Neural progenitor cell (in vitro differentiated cells): ENCODE measurements at regions not wholly inside any gene's neighbourhood (a gene's known extent, or its start where the extent isn't known, plus 50 kb on each side); places are given as distances from the start of the nearest gene placed in this dataset.
A peak's percentile ranks its signal among the peaks of the same experiment; 100 is the strongest.

Source experiments
- DNase-seq: peaks from one replicate; pipeline ENCODE4 v3.0.0-alpha.2; 2016; ENCODE audit warnings: low spot score
- H2AFZ ChIP-seq: fragments of 200-600 bp; sonication (generic); replicated peaks from 2 replicates; pipeline ENCODE4 v1.6.1; 2016; ENCODE audit warnings: antibody characterized with exemption
- H3F3A ChIP-seq: fragments of 200-600 bp; sonication (generic); 2 replicates; pipeline ENCODE4 v1.6.1; 2016; ENCODE audit warnings: antibody characterized with exemption, low read depth
- H3K27ac ChIP-seq: fragments of 200-600 bp; sonication (generic); 2 replicates; pipeline ENCODE4 v1.5.1; 2016; ENCODE audit warnings: mild to moderate bottlenecking
- H3K27me3 ChIP-seq: fragments of 200-600 bp; sonication (generic); 2 replicates; pipeline ENCODE4 v1.6.1; 2016; ENCODE audit warnings: mild to moderate bottlenecking, moderate library complexity
- H3K36me3 ChIP-seq: fragments of 200-600 bp; sonication (generic); 2 replicates; pipeline ENCODE4 v1.5.1; 2016
- H3K4me1 ChIP-seq: fragments of 200-600 bp; sonication (generic); 2 replicates; pipeline ENCODE4 v1.6.1; 2016; ENCODE audit warnings: mixed run types
- H3K4me2 ChIP-seq: fragments of 200-600 bp; sonication (generic); 2 replicates; pipeline ENCODE4 v1.6.1; 2016
- H3K4me3 ChIP-seq: fragments of 200-600 bp; sonication (generic); 2 replicates; pipeline ENCODE4 v1.5.1; 2016
- H3K79me2 ChIP-seq: fragments of 200-600 bp; sonication (generic); 2 replicates; pipeline ENCODE4 v1.6.1; 2016; ENCODE audit warnings: low read depth
- H3K9ac ChIP-seq: fragments of 200-600 bp; sonication (generic); 2 replicates; pipeline ENCODE4 v1.6.1; 2016
- H3K9me3 ChIP-seq: fragments of 200-600 bp; sonication (generic); 2 replicates; pipeline ENCODE4 v1.5.1; 2016; ENCODE audit warnings: low read depth
- H4K20me1 ChIP-seq: fragments of 200-600 bp; sonication (generic); 2 replicates; pipeline ENCODE4 v1.6.1; 2016; ENCODE audit warnings: low read depth
- H3K27ac Mint-ChIP-seq: 3 replicates; pipeline ENCODE4 v1.8.0; 2021; ENCODE audit warnings: mixed read lengths
- H3K27me3 Mint-ChIP-seq: 2 replicates; pipeline ENCODE4 v1.8.0; 2022; ENCODE audit warnings: low read depth, mild to moderate bottlenecking, inconsistent platforms, moderate library complexity, mixed read lengths; ENCODE audit not compliant: insufficient read depth
- H3K36me3 Mint-ChIP-seq: 3 replicates; pipeline ENCODE4 v1.8.0; 2021; ENCODE audit warnings: mixed read lengths
- H3K4me1 Mint-ChIP-seq: 3 replicates; pipeline ENCODE4 v1.8.0; 2021; ENCODE audit warnings: mixed read lengths
- H3K4me3 Mint-ChIP-seq: 3 replicates; pipeline ENCODE4 v1.8.0; 2021; ENCODE audit warnings: mild to moderate bottlenecking, moderate library complexity, mixed read lengths
- H3K9me3 Mint-ChIP-seq: 3 replicates; pipeline ENCODE4 v1.8.0; 2020; ENCODE audit warnings: mixed read lengths
- CTCF ChIP-seq: fragments of 200-600 bp; sonication (generic); IDR thresholded peaks from 2 replicates; pipeline ENCODE4 v1.5.1; 2017; ENCODE audit warnings: antibody characterized with exemption, mild to moderate bottlenecking
- EZH2 ChIP-seq: fragments of 200-600 bp; sonication (generic); IDR thresholded peaks from 2 replicates; pipeline ENCODE4 v1.6.1; 2017; ENCODE audit warnings: antibody characterized with exemption, mild to moderate bottlenecking, moderate library complexity
- EZH2phosphoT487 ChIP-seq: fragments of 200-600 bp; sonication (generic); IDR thresholded peaks from 2 replicates; pipeline ENCODE4 v1.6.1; 2017; ENCODE audit warnings: antibody characterized with exemption

- H2AFZ ChIP-seq = no peak overlapping the region
- Mint-ChIP-seq H3K27ac (peak overlapping the region; percentile 16), H3K36me3 (peaks cover 2% of the 10 kb centered on the region), H3K4me1 (peaks cover 46% of the 10 kb centered on the region), H3K27me3 (peaks cover 9% of the 10 kb centered on the region), H3K4me3 (no peak overlapping the region), H3K9me3 (peaks cover 5% of the 10 kb centered on the region)
- TF ChIP-seq CTCF = no peak
- no peak for TF ChIP-seq EZH2
- TF ChIP-seq EZH2phosphoT487 = no peak
- no peak for DNase-seq
- no peak overlapping the region for H3K4me3 ChIP-seq
- H3K9ac ChIP-seq = no peak overlapping the region
- no peak overlapping the region for H3K27ac ChIP-seq
- no peaks in the 10 kb centered on the region for H3K36me3 ChIP-seq
- H3F3A ChIP-seq = no peaks in the 10 kb centered on the region
- no peaks in the 10 kb centered on the region for H3K79me2 ChIP-seq
- no peaks in the 10 kb centered on the region for H3K4me1 ChIP-seq
- no peaks in the 10 kb centered on the region for H3K9me3 ChIP-seq
- no peak overlapping the region for H3K4me2 ChIP-seq
- no peaks in the 10 kb centered on the region for H4K20me1 ChIP-seq
- no peaks in the 10 kb centered on the region for H3K27me3 ChIP-seq
These were observed 162.3 kb downstream of the DAD1 start for GRCh38 chr14:22426711-22427110.

GRCh38 chr14:22423958-22424357 lies 165.1 kb downstream of the DAD1 start:
- Mint-ChIP-seq H3K9me3 (peaks cover 7% of the 10 kb centered on the region), H3K4me1 (peaks cover 27% of the 10 kb centered on the region), H3K36me3 (peaks cover 4% of the 10 kb centered on the region), H3K27me3 (peaks cover 9% of the 10 kb centered on the region), H3K4me3 (no peak overlapping the region), H3K27ac (no peak overlapping the region)
- TF ChIP-seq EZH2 (no peak), CTCF (no peak), EZH2phosphoT487 (no peak)
- Histone ChIP-seq H3K79me2 (no peaks in the 10 kb centered on the region), H2AFZ (no peak overlapping the region), H3K27ac (no peak overlapping the region), H3K36me3 (no peaks in the 10 kb centered on the region), H3K4me2 (no peak overlapping the region), H4K20me1 (no peaks in the 10 kb centered on the region), H3K9me3 (no peaks in the 10 kb centered on the region), H3K4me1 (no peaks in the 10 kb centered on the region), H3K4me3 (no peak overlapping the region), H3F3A (no peaks in the 10 kb centered on the region), H3K27me3 (no peaks in the 10 kb centered on the region), H3K9ac (no peak overlapping the region)
- DNase-seq = no peak

GRCh38 chr14:22422238-22422637 lies 166.8 kb downstream of the DAD1 start:
- Histone ChIP-seq H3K36me3 (no peaks in the 10 kb centered on the region), H3F3A (no peaks in the 10 kb centered on the region), H4K20me1 (no peaks in the 10 kb centered on the region), H3K4me3 (no peak overlapping the region), H3K27me3 (no peaks in the 10 kb centered on the region), H3K79me2 (no peaks in the 10 kb centered on the region), H3K9me3 (no peaks in the 10 kb centered on the region), H3K27ac (no peak overlapping the region), H2AFZ (no peak overlapping the region), H3K4me2 (no peak overlapping the region), H3K9ac (no peak overlapping the region), H3K4me1 (no peaks in the 10 kb centered on the region)
- DNase-seq = no peak
- TF ChIP-seq EZH2 = no peak
- no peak for TF ChIP-seq CTCF
- TF ChIP-seq EZH2phosphoT487 = no peak
- H3K27ac Mint-ChIP-seq = no peak overlapping the region
- H3K9me3 Mint-ChIP-seq = peaks cover 7% of the 10 kb centered on the region
- peaks cover 8% of the 10 kb centered on the region for H3K36me3 Mint-ChIP-seq
- H3K4me3 Mint-ChIP-seq = no peak overlapping the region
- peaks cover 12% of the 10 kb centered on the region for H3K27me3 Mint-ChIP-seq
- H3K4me1 Mint-ChIP-seq = peaks cover 16% of the 10 kb centered on the region
